ENCODE measurements at regions not wholly inside any gene's neighbourhood (a gene's known extent, or its start where the extent isn't known, plus 50 kb on each side); places are given as distances from the start of the nearest gene placed in this dataset.

- intact Hi-C loops (cut with DNase I): no loop called here
- no peaks in the 10 kb centered on the region for H3K27me3 ChIP-seq
- TF ChIP-seq POLR2A (IDR thresholded peaks at IDR 0.05) (no peak), CTCF (IDR thresholded peaks at IDR 0.05) (no peak)
- peaks cover 0 to 14% (median 0%) of the 10 kb centered on the region in 12 donors for H3K4me1 ChIP-seq
- no peaks in the 10 kb centered on the region for H3K9me3 ChIP-seq
- peak in 3 of 5 donors; percentile 28 to 44 (median 32) for DNase-seq
- 61 to 73% (median 67%) methylated on average over 4 of the region's 4 CpGs for WGBS, 4 donors
- peak in 3 of 4 donors; percentile 52 to 81 (median 58) for ATAC-seq
- no peaks in the 10 kb centered on the region for H3K36me3 ChIP-seq
- H3K27ac ChIP-seq: peak overlapping the region in 2 of 12 donors; percentile 1 to 17
- no peak overlapping the region for H3K4me3 ChIP-seq
These were observed 101.1 kb downstream of the BBS10 start for GRCh38 chr12:76247026-76247646.

DNA sequence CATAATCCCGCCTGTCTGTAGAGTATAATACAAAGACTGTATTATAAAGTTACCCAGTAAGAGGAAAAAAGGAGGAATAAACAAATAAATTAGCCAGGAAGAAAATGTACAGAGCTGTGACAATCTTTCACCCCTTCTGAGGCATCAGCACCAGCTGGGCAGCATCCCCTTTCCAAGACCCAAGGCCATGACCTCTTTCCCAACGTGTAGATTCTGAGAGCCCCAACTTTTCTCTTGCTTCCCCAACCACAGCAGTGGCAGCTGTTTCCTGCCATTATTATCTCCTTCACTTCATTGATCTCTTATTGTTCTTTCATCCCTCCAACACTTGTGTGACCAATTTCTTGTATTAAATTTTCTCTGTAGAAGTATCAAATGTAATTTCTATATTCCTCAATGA lies 101.6 kb downstream of the BBS10 start:
- TF ChIP-seq POLR2A (IDR thresholded peaks at IDR 0.05): no peak
- no peak for TF ChIP-seq CTCF (IDR thresholded peaks at IDR 0.05)
- DNase-seq: no peak

DNA sequence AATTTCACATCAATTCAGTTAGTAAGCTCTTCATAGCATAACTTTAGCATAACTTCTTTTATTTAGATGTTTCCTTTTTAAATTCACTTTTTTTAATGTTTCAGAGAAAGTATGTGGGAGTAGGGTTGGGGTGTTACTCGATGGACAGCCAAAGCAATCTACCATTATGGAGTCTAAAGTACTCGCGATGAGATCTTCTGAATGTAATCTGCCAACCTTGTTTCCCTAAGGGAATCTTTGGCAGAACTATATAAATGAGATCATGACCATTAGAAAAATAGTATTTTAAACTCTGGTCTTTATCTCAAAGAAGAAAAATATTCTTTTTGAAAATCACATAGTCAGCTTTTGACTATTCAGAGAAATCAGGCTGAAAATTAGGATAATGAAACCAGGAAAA lies 103.9 kb downstream of the BBS10 start:
- Histone ChIP-seq H3K36me3 (no peaks in the 10 kb centered on the region), H3K27me3 (no peaks in the 10 kb centered on the region), H3K4me1 (peaks cover 0 to 14% (median 0%) of the 10 kb centered on the region in 12 donors), H3K4me3 (no peak overlapping the region), H3K27ac (no peak overlapping the region), H3K9me3 (no peaks in the 10 kb centered on the region)
- WGBS, 4 donors: 60 to 81% (median 67%) methylated on average over 3 of the region's 3 CpGs
- TF ChIP-seq CTCF (IDR thresholded peaks at IDR 0.05): no peak
- no peak for TF ChIP-seq POLR2A (IDR thresholded peaks at IDR 0.05)
- peak in 3 of 4 donors; percentile 29 to 47 (median 43) for ATAC-seq
- DNase-seq: no peak
- intact Hi-C loops (cut with DNase I): no loop called here

More for the DNA sequence above, 101.6 kb downstream of the BBS10 start:
- Histone ChIP-seq H3K4me3 (no peak overlapping the region), H3K36me3 (no peaks in the 10 kb centered on the region), H3K27me3 (no peaks in the 10 kb centered on the region), H3K9me3 (no peaks in the 10 kb centered on the region), H3K27ac (peak overlapping the region in 1 of 12 donors; percentile 1), H3K4me1 (peaks cover 0 to 14% (median 0%) of the 10 kb centered on the region in 12 donors)
- intact Hi-C loops (cut with DNase I): no loop called here
- WGBS, 4 donors: 54 to 64% (median 59%) methylated on average over 2 of the region's 2 CpGs
- ATAC-seq: no peak

DNA sequence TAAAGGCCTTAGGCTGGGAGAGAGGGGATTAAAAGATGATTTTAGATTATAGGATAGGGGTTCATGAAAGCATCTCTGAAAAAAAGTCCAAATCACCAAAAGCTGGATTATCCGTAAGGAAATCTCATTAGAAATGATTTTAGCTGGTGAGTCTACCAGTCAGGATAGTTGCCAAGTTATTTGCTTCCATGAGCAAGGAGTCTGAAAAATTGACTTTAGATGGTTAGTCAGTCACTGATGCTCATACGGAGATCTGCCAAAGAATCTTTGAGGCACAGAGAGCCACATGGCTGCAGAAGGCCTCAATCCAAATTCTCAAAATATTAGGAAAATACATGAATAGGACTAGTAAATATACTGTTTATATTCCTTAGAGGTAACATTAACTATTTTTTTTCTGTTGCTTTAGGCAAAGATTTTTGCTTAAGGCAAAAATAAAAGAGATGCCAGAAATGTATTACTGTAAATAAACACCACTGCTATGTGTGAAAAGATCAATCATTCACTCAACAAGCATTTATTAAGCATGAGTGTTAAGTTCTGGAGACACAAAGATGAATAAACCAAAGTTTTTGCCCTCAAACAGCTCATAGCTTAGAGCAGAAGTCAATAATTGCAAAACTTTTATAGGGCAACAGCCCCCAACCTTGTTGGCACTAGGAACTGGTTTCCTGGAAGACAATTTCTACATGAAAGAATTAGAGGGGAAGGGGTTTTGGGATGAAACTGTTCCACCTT lies 105.2 kb downstream of the BBS10 start:
- intact Hi-C loops (cut with DNase I): no loop called here
- TF ChIP-seq POLR2A (IDR thresholded peaks at IDR 0.05): no peak
- no peak for TF ChIP-seq CTCF (IDR thresholded peaks at IDR 0.05)
- Histone ChIP-seq H3K36me3 (no peaks in the 10 kb centered on the region), H3K27ac (no peak overlapping the region), H3K4me3 (no peak overlapping the region), H3K4me1 (peaks cover 0 to 14% (median 0%) of the 10 kb centered on the region in 12 donors), H3K27me3 (no peaks in the 10 kb centered on the region), H3K9me3 (no peaks in the 10 kb centered on the region)
- 65 to 86% (median 77%) methylated on average over 2 of the region's 2 CpGs for WGBS, 4 donors
- DNase-seq (no peak), ATAC-seq (peak in 1 of 4 donors; percentile 49)
